ENCODE measurements at regions not wholly inside any gene's neighbourhood (a gene's known extent, or its start where the extent isn't known, plus 50 kb on each side); places are given as distances from the start of the nearest gene placed in this dataset.

DNA sequence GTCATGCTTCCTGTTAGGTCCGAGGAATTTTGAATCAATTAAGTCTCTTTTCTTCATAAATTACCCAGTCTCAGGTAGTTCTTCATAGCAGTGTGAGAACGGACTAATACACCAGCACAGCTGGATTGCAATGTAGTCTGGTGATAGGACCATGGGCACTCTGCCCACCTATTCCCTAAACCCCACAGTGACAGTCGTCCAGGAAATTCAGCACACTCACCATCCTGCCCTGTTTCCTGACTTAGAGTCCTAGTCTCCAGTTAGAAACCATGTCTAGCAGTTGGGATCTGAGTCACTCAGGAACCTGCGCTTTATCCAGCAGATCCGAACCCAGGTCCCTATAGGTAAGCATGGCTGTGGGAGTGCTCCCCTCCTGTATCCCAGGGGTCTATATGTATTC, 149.3 kb upstream of the TNR start:
- TF ChIP-seq, protein P1, sequence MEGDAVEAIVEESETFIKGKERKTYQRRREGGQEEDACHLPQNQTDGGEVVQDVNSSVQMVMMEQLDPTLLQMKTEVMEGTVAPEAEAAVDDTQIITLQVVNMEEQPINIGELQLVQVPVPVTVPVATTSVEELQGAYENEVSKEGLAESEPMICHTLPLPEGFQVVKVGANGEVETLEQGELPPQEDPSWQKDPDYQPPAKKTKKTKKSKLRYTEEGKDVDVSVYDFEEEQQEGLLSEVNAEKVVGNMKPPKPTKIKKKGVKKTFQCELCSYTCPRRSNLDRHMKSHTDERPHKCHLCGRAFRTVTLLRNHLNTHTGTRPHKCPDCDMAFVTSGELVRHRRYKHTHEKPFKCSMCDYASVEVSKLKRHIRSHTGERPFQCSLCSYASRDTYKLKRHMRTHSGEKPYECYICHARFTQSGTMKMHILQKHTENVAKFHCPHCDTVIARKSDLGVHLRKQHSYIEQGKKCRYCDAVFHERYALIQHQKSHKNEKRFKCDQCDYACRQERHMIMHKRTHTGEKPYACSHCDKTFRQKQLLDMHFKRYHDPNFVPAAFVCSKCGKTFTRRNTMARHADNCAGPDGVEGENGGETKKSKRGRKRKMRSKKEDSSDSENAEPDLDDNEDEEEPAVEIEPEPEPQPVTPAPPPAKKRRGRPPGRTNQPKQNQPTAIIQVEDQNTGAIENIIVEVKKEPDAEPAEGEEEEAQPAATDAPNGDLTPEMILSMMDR (conservative IDR thresholded peaks at IDR 0.05; ENCODE audit: low read depth, low read length), result no peak
- TF ChIP-seq EZH2 (IDR thresholded peaks at IDR 0.05; ENCODE audit: borderline replicate concordance, low read depth, low read length, poor library complexity, severe bottlenecking), result no peak

Measured in A673 (cell line).